ENCODE measurements at regions not wholly inside any gene's neighbourhood (a gene's known extent, or its start where the extent isn't known, plus 50 kb on each side); places are given as distances from the start of the nearest gene placed in this dataset.

DNA sequence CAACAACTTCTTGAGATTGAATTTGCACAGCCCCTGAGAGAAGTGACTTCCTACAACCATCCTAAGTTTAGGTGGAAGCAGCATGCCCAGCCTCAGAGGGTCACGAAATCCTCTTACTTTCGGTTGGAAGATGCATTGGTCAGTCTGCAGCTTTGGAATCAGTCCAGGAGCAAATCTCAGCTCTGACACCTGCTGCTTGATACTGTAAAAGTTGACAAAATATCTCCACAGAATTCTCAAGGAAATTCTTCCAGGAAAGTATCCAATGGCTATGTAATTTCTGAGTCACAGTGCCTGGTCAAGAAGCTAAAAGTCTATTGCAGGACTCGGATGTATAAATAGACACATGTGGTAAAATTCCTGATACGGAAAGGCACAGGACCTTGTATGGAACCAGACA lies 414.5 kb upstream of the GYPC start:
- TF ChIP-seq CTCF (IDR thresholded peaks at IDR 0.05; ENCODE audit: low read depth, low read length, missing input control) = no peak
- TF ChIP-seq MAX (IDR thresholded peaks at IDR 0.05) = no peak
- TF ChIP-seq, protein P1, sequence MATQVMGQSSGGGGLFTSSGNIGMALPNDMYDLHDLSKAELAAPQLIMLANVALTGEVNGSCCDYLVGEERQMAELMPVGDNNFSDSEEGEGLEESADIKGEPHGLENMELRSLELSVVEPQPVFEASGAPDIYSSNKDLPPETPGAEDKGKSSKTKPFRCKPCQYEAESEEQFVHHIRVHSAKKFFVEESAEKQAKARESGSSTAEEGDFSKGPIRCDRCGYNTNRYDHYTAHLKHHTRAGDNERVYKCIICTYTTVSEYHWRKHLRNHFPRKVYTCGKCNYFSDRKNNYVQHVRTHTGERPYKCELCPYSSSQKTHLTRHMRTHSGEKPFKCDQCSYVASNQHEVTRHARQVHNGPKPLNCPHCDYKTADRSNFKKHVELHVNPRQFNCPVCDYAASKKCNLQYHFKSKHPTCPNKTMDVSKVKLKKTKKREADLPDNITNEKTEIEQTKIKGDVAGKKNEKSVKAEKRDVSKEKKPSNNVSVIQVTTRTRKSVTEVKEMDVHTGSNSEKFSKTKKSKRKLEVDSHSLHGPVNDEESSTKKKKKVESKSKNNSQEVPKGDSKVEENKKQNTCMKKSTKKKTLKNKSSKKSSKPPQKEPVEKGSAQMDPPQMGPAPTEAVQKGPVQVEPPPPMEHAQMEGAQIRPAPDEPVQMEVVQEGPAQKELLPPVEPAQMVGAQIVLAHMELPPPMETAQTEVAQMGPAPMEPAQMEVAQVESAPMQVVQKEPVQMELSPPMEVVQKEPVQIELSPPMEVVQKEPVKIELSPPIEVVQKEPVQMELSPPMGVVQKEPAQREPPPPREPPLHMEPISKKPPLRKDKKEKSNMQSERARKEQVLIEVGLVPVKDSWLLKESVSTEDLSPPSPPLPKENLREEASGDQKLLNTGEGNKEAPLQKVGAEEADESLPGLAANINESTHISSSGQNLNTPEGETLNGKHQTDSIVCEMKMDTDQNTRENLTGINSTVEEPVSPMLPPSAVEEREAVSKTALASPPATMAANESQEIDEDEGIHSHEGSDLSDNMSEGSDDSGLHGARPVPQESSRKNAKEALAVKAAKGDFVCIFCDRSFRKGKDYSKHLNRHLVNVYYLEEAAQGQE (IDR thresholded peaks at IDR 0.05) = no peak
- TF ChIP-seq, protein P2, sequence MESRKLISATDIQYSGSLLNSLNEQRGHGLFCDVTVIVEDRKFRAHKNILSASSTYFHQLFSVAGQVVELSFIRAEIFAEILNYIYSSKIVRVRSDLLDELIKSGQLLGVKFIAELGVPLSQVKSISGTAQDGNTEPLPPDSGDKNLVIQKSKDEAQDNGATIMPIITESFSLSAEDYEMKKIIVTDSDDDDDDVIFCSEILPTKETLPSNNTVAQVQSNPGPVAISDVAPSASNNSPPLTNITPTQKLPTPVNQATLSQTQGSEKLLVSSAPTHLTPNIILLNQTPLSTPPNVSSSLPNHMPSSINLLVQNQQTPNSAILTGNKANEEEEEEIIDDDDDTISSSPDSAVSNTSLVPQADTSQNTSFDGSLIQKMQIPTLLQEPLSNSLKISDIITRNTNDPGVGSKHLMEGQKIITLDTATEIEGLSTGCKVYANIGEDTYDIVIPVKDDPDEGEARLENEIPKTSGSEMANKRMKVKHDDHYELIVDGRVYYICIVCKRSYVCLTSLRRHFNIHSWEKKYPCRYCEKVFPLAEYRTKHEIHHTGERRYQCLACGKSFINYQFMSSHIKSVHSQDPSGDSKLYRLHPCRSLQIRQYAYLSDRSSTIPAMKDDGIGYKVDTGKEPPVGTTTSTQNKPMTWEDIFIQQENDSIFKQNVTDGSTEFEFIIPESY (IDR thresholded peaks at IDR 0.05) = no peak
- TF ChIP-seq ATF3 (IDR thresholded peaks at IDR 0.05) = no peak
- no peak for TF ChIP-seq YY1 (IDR thresholded peaks at IDR 0.05)
- TF ChIP-seq GABPA (IDR thresholded peaks at IDR 0.05 in 1 of 2, conservative IDR thresholded peaks at IDR 0.05 in 1 of 2) = no peak
